Peyer's patch (tissue), 4 donors: ENCODE measurements at regions not wholly inside any gene's neighbourhood (a gene's known extent, or its start where the extent isn't known, plus 50 kb on each side); places are given as distances from the start of the nearest gene placed in this dataset.

Experiments used
- DNase-seq, 3 donors: peaks; one replicate each; pipeline ENCODE4 v3.0.0-alpha.2; 2017 to 2019
- H3K27ac ChIP-seq, 4 donors: fragments of 200-600 bp; sonication (generic); one replicate each; pipeline ENCODE4 v1.5.1; 2016 to 2019
- H3K27me3 ChIP-seq, 2 donors: fragments of 200-600 bp; sonication (generic); one replicate each; pipeline ENCODE4 v1.5.1; 2019
- H3K36me3 ChIP-seq, 3 donors: fragments of 200-600 bp; sonication (generic); one replicate each; pipeline ENCODE4 v1.5.1; 2016 to 2019
- H3K4me1 ChIP-seq, 4 donors: fragments of 200-600 bp; sonication (generic); one replicate each; pipeline ENCODE4 v1.5.1; 2016 to 2019
- H3K4me3 ChIP-seq, 4 donors: fragments of 200-600 bp; sonication (generic); 1 replicate in 3 of 4; 2 replicates in 1 of 4; pipeline ENCODE4 v1.5.1; 2016 to 2019; ENCODE audit warnings: mild to moderate bottlenecking in 1 of 4
- H3K9me3 ChIP-seq, 4 donors: fragments of 200-600 bp; sonication (generic); one replicate each; pipeline ENCODE4 v1.5.1; 2016 to 2019; ENCODE audit warnings: mild to moderate bottlenecking in 1 of 4
- CTCF ChIP-seq, 6 experiments: fragments of 450-650 bp in 4 of 6; fragments of 200-600 bp in 2 of 6; sonication (generic) in 1 of 6; IDR thresholded peaks; one replicate each; pipeline ENCODE4 v1.5.1; 2017 to 2019; ENCODE audit warnings: antibody characterized with exemption in 6 of 6, mild to moderate bottlenecking in 3 of 6, moderate library complexity in 1 of 6
- POLR2A ChIP-seq, 2 donors: fragments of 450-650 bp; IDR thresholded peaks; one replicate each; pipeline ENCODE4 v1.5.1; 2017; ENCODE audit warnings: antibody characterized with exemption in 2 of 2, mild to moderate bottlenecking in 2 of 2, moderate library complexity in 2 of 2

- no peaks in the 10 kb centered on the region for H3K27me3 ChIP-seq
- DNase-seq: no peak
- peak overlapping the region in 1 of 4 donors; percentile 1 for H3K27ac ChIP-seq
- no peaks in the 10 kb centered on the region for H3K9me3 ChIP-seq
- H3K4me1 ChIP-seq: peaks cover 0 to 6% (median 0%) of the 10 kb centered on the region in 4 donors
- no peaks in the 10 kb centered on the region for H3K36me3 ChIP-seq
- peak overlapping the region in 2 of 4 donors; percentile 2 to 22 for H3K4me3 ChIP-seq
- TF ChIP-seq POLR2A (IDR thresholded peaks at IDR 0.05) (no peak), CTCF (IDR thresholded peaks at IDR 0.05) (no peak)
Measured at GRCh38 chr5:155624597-155625241, 611.2 kb downstream of the KIF4B start.

- Histone ChIP-seq H3K4me3 (peak overlapping the region in 2 of 4 donors; percentile 2 to 22), H3K36me3 (no peaks in the 10 kb centered on the region), H3K27me3 (no peaks in the 10 kb centered on the region), H3K4me1 (peaks cover 0 to 6% (median 0%) of the 10 kb centered on the region in 4 donors), H3K27ac (peak overlapping the region in 1 of 4 donors; percentile 1), H3K9me3 (no peaks in the 10 kb centered on the region)
- no peak for DNase-seq
- TF ChIP-seq POLR2A (IDR thresholded peaks at IDR 0.05) (no peak), CTCF (IDR thresholded peaks at IDR 0.05) (no peak)
Measured at GRCh38 chr5:155625315-155625714, 611.8 kb downstream of the KIF4B start.

- DNase-seq: no peak
- H3K27ac ChIP-seq: no peak overlapping the region
- H3K4me3 ChIP-seq: no peak overlapping the region
- H3K4me1 ChIP-seq: peaks cover 0 to 6% (median 0%) of the 10 kb centered on the region in 4 donors
- no peaks in the 10 kb centered on the region for H3K27me3 ChIP-seq
- H3K36me3 ChIP-seq: no peaks in the 10 kb centered on the region
- TF ChIP-seq CTCF (IDR thresholded peaks at IDR 0.05) (no peak), POLR2A (IDR thresholded peaks at IDR 0.05) (no peak)
- H3K9me3 ChIP-seq: no peaks in the 10 kb centered on the region
Measured at GRCh38 chr5:155625897-155626543, 612.5 kb downstream of the KIF4B start.

- no peak overlapping the region for H3K4me3 ChIP-seq
- H3K36me3 ChIP-seq: no peaks in the 10 kb centered on the region
- DNase-seq: no peak
- H3K27me3 ChIP-seq: no peaks in the 10 kb centered on the region
- H3K4me1 ChIP-seq: peaks cover 0 to 6% (median 0%) of the 10 kb centered on the region in 4 donors
- TF ChIP-seq POLR2A (IDR thresholded peaks at IDR 0.05) (no peak), CTCF (IDR thresholded peaks at IDR 0.05) (no peak)
- no peak overlapping the region for H3K27ac ChIP-seq
- no peaks in the 10 kb centered on the region for H3K9me3 ChIP-seq
Measured at GRCh38 chr5:155626592-155626991, 613.0 kb downstream of the KIF4B start.

DNA sequence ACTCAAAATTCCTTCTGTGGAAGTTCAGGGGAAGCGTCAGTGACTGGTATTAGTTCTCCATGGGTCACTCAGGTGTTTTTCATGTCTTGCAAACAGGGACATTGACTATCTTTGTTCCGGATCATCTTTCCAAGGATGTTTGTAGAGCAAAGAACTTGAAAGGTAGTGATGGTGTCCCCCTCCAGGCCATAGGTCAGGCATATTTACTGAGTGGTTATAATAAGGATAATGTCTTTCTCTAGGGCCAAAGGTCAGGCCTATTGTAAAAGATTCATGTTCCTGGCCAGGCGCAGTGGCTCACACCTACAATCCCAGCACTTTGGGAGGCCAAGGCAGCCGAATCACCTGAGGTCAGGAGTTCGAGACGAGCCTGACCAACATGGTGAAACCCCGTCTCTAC lies 614.8 kb downstream of the KIF4B start:
- TF ChIP-seq POLR2A (IDR thresholded peaks at IDR 0.05) (no peak), CTCF (IDR thresholded peaks at IDR 0.05) (no peak)
- Histone ChIP-seq H3K27me3 (no peaks in the 10 kb centered on the region), H3K27ac (no peak overlapping the region), H3K4me3 (no peak overlapping the region), H3K4me1 (peaks cover 0 to 6% (median 0%) of the 10 kb centered on the region in 4 donors), H3K36me3 (no peaks in the 10 kb centered on the region), H3K9me3 (no peaks in the 10 kb centered on the region)
- DNase-seq: peak in 1 of 3 donors; percentile 48
